Caco-2 (cell line): ENCODE measurements at regions not wholly inside any gene's neighbourhood (a gene's known extent, or its start where the extent isn't known, plus 50 kb on each side); places are given as distances from the start of the nearest gene placed in this dataset.

Experiments used
- BruUV-seq: library from RNA; stranded (reverse); fragments of 400-500 nt; replicated peaks from 2 replicates; lab custom pipeline; 2021; lab: Mats Ljungman, UMichigan
- CTCF ChIA-PET: fragments of 300-600 bp; sonication (Branson Sonifier 250); formaldehyde crosslinking; loops from one replicate; lab custom pipeline; 2022; ENCODE audit warnings: antibody characterized with exemption; lab: Charles Lee
- POLR2A ChIA-PET: fragments of 300-600 bp; sonication (Branson Sonifier 250); formaldehyde crosslinking; loops from one replicate; lab custom pipeline; 2022; ENCODE audit warnings: antibody characterized with exemption; lab: Charles Lee
- DNase-seq, 2 experiments: peaks; one replicate each; pipeline versions ENCODE4 v3.0.0 to v3.0.0-alpha.2; 2020 to 2022
- H3K27me3 ChIP-seq: replicated peaks from 2 replicates; pipeline ENCODE4 v1.6.0; 2011; ENCODE audit warnings: low read length; ENCODE audit not compliant: control insufficient read depth, insufficient read depth
- H3K36me3 ChIP-seq: 2 replicates; pipeline ENCODE4 v1.5.1; 2011; ENCODE audit warnings: low read length; ENCODE audit not compliant: control insufficient read depth, insufficient read depth
- H3K4me1 ChIP-seq: fragments of 250-450 bp; sonication (Bioruptor Pico); 2 replicates; pipeline ENCODE4 v1.5.1; 2020; ENCODE audit warnings: mild to moderate bottlenecking
- H3K4me3 ChIP-seq: 2 replicates; pipeline ENCODE4 v1.5.1; 2011; ENCODE audit warnings: low read depth, mild to moderate bottlenecking, control low read depth, low read length
- H3K9me3 ChIP-seq: fragments of 250-450 bp; sonication (Bioruptor Pico); 2 replicates; pipeline ENCODE4 v1.5.1; 2020; ENCODE audit warnings: mild to moderate bottlenecking, moderate library complexity
- H3K27ac Mint-ChIP-seq: one replicate; pipeline ENCODE4 v1.8.0; 2022; ENCODE audit warnings: mixed read lengths; ENCODE audit not compliant: unreplicated experiment
- H3K27me3 Mint-ChIP-seq: one replicate; pipeline ENCODE4 v1.8.0; 2022; ENCODE audit warnings: mixed read lengths; ENCODE audit not compliant: insufficient read depth, unreplicated experiment
- H3K36me3 Mint-ChIP-seq: one replicate; pipeline ENCODE4 v1.8.0; 2022; ENCODE audit warnings: mild to moderate bottlenecking, mixed read lengths; ENCODE audit not compliant: insufficient read depth, unreplicated experiment
- H3K4me1 Mint-ChIP-seq: one replicate; pipeline ENCODE4 v1.8.0; 2022; ENCODE audit warnings: low read depth, mixed read lengths; ENCODE audit not compliant: unreplicated experiment
- H3K4me3 Mint-ChIP-seq: one replicate; pipeline ENCODE4 v1.8.0; 2022; ENCODE audit warnings: mild to moderate bottlenecking, moderate library complexity, mixed read lengths; ENCODE audit not compliant: unreplicated experiment
- H3K9me3 Mint-ChIP-seq: one replicate; pipeline ENCODE4 v1.8.0; 2022; ENCODE audit warnings: mixed read lengths; ENCODE audit not compliant: unreplicated experiment
- CTCF ChIP-seq, 2 experiments: fragments of 200-600 bp in 1 of 2; IDR thresholded peaks; 1 replicate in 1 of 2; 2 replicates in 1 of 2; pipeline versions ENCODE4 v1.5.1 to v1.8.0; 2011 to 2022; ENCODE audit warnings: antibody characterized with exemption in 1 of 2, control low read depth in 1 of 2, inconsistent platforms in 1 of 2, low read depth in 1 of 2, low read length in 1 of 2, mild to moderate bottlenecking in 1 of 2, moderate library complexity in 1 of 2; ENCODE audit not compliant: insufficient read depth in 1 of 2, severe bottlenecking in 1 of 2, unreplicated experiment in 1 of 2
- intact Hi-C: fragments of 100-400 bp; cut with micrococcal nuclease; formaldehyde crosslinking; loops from one replicate; pipeline ENCODE4 v1.10.0; 2022; ENCODE audit not compliant: unreplicated experiment

DNA sequence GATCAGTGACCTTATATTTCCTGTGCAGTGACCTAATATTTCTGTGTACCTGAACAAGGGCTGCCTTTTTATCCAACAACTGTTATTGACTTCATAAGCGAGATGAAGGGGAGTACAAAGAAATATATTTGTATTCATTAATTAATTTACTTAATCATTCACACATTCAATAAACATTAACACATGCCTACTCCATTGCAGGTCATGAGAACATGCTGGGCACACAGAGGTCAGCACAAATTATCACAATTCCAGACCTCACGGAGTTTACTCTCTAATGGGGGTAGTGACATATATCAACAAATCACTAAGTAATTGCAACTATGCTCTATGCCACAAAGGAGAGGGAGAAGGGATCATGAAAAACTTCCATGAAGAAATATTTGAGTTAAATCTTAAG, 614.6 kb downstream of the TOX3 start:
- no peak for DNase-seq
- H3K4me3 ChIP-seq: no peak overlapping the region
- H3K4me1 ChIP-seq: no peaks in the 10 kb centered on the region
- Mint-ChIP-seq H3K27me3 (peaks cover 3% of the 10 kb centered on the region), H3K27ac (no peak overlapping the region), H3K4me1 (peaks cover 6% of the 10 kb centered on the region), H3K36me3 (no peaks in the 10 kb centered on the region), H3K4me3 (no peak overlapping the region), H3K9me3 (no peaks in the 10 kb centered on the region)
- no peaks in the 10 kb centered on the region for H3K27me3 ChIP-seq
- no peak for TF ChIP-seq CTCF (IDR thresholded peaks at IDR 0.05; ENCODE audit: insufficient read depth in 1 of 2, low read depth in 1 of 2, low read length in 1 of 2, severe bottlenecking in 1 of 2, unreplicated experiment in 1 of 2)
- H3K36me3 ChIP-seq: no peaks in the 10 kb centered on the region
- no TSS peak for BruUV-seq
- POLR2A ChIA-PET: no interaction called here
- CTCF ChIA-PET: no interaction called here
- intact Hi-C loops: no loop called here
- no peaks in the 10 kb centered on the region for H3K9me3 ChIP-seq

DNA sequence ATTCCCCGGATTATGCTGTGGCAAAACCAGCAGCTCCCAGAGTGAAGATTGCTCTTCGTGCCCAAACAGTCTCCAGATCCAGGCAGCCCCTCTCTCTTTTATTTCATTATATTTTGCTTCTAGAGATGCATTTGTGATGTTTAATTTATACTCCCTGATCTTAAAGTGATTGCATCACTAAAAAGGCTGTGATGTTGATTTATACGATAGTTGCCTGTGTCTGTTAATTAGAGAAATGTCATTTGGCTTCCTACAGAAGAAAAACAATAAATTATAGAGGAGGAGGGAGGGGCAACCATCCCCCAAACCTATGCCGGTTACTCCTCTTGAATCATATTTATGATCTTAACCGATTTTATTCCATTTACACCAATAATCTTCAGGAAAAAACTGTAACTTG, 615.3 kb downstream of the TOX3 start:
- DNase-seq: no peak
- Mint-ChIP-seq H3K36me3 (no peaks in the 10 kb centered on the region), H3K27me3 (peaks cover 3% of the 10 kb centered on the region), H3K9me3 (no peaks in the 10 kb centered on the region), H3K27ac (no peak overlapping the region), H3K4me3 (no peak overlapping the region), H3K4me1 (peaks cover 6% of the 10 kb centered on the region)
- H3K4me3 ChIP-seq: no peak overlapping the region
- TF ChIP-seq CTCF (IDR thresholded peaks at IDR 0.05; ENCODE audit: insufficient read depth in 1 of 2, low read depth in 1 of 2, low read length in 1 of 2, severe bottlenecking in 1 of 2, unreplicated experiment in 1 of 2): no peak
- no peaks in the 10 kb centered on the region for H3K9me3 ChIP-seq
- ChIA-PET CTCF (no interaction called here), POLR2A (no interaction called here)
- no peaks in the 10 kb centered on the region for H3K4me1 ChIP-seq
- H3K36me3 ChIP-seq: no peaks in the 10 kb centered on the region
- BruUV-seq: no TSS peak
- intact Hi-C loops: no loop called here
- no peaks in the 10 kb centered on the region for H3K27me3 ChIP-seq

DNA sequence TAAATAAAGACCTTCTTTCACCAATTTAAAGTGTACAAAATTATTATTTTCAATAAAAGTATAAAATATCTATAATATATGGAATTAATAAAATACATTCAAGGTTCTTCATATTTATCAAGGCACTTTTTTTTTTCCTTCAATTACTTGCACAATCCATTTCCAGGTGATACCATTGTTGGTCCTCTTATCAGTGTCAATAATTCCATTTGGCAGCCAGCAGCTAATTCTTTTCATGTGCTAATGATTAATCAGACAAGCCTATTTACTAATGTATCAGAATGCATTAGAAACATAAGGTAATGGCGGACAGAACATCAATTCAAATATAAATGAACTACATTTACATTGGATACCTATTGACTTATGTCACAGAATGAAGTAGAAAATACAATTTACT, 622.2 kb downstream of the TOX3 start:
- POLR2A ChIA-PET: no interaction called here
- intact Hi-C loops: no loop called here
- Mint-ChIP-seq H3K4me3 (no peak overlapping the region), H3K27ac (no peak overlapping the region), H3K4me1 (peaks cover 31% of the 10 kb centered on the region), H3K9me3 (peaks cover 15% of the 10 kb centered on the region), H3K36me3 (no peaks in the 10 kb centered on the region), H3K27me3 (no peaks in the 10 kb centered on the region)
- CTCF ChIA-PET: no interaction called here
- H3K4me3 ChIP-seq: no peak overlapping the region
- no peak for TF ChIP-seq CTCF (IDR thresholded peaks at IDR 0.05; ENCODE audit: insufficient read depth in 1 of 2, low read depth in 1 of 2, low read length in 1 of 2, severe bottlenecking in 1 of 2, unreplicated experiment in 1 of 2)
- peak in 1 of 2 experiments; percentile 29 for DNase-seq
- no peaks in the 10 kb centered on the region for H3K9me3 ChIP-seq
- H3K27me3 ChIP-seq: no peaks in the 10 kb centered on the region
- H3K4me1 ChIP-seq: peaks cover 21% of the 10 kb centered on the region
- no TSS peak for BruUV-seq
- no peaks in the 10 kb centered on the region; the same call in 1 of the 2 replicates for H3K36me3 ChIP-seq
